GM12878 (cell line): ENCODE measurements at regions not wholly inside any gene's neighbourhood (a gene's known extent, or its start where the extent isn't known, plus 50 kb on each side); places are given as distances from the start of the nearest gene placed in this dataset.

ENCODE experiments used
- CREB1 ChIP-seq: IDR thresholded peaks from 2 replicates; pipeline ENCODE4 v1.6.1; 2012; ENCODE audit warnings: low read depth, mild to moderate bottlenecking, inconsistent platforms
- EZH2 ChIP-seq: IDR thresholded peaks from 2 replicates; pipeline ENCODE4 v1.6.1; 2012; ENCODE audit warnings: low read depth, mild to moderate bottlenecking, control low read depth, inconsistent platforms, low read length, borderline replicate concordance; ENCODE audit not compliant: control insufficient read depth
- PML ChIP-seq: IDR thresholded peaks from 2 replicates; pipeline ENCODE4 v1.6.1; 2012; ENCODE audit warnings: low read length, inconsistent platforms
- POLR2A ChIP-seq: IDR thresholded peaks from 2 replicates; pipeline ENCODE4 v1.6.1; 2011; ENCODE audit warnings: low read depth, mild to moderate bottlenecking, low read length
- RFX5 ChIP-seq: IDR thresholded peaks from 2 replicates; pipeline ENCODE4 v1.6.1; 2011; ENCODE audit warnings: low read depth, low read length, improper control_type of control experiment
- SP1 ChIP-seq: IDR thresholded peaks from one replicate; pipeline ENCODE4 v1.6.1; 2011; ENCODE audit warnings: low read depth, low read length
- SUPT20H ChIP-seq: IDR thresholded peaks from 2 replicates; pipeline ENCODE4 v1.6.1; 2011; ENCODE audit warnings: low read depth, mild to moderate bottlenecking, low read length, moderate library complexity, borderline replicate concordance; ENCODE audit not compliant: control insufficient read depth
- YY1 ChIP-seq: IDR thresholded peaks from 2 replicates; pipeline ENCODE4 v1.6.1; 2011; ENCODE audit warnings: low read depth, mild to moderate bottlenecking, low read length
- TF ChIP-seq, protein P1 (sequence below), 3 experiments: IDR thresholded peaks in 2 of 3; conservative IDR thresholded peaks in 1 of 3; 2 replicates each; pipeline ENCODE4 v1.5.1; 2011; ENCODE audit warnings: low read depth in 3 of 3, low read length in 3 of 3, mild to moderate bottlenecking in 3 of 3, control low read depth in 2 of 3, moderate library complexity in 2 of 3, inconsistent platforms in 1 of 3, mixed read lengths in 1 of 3; ENCODE audit not compliant: control insufficient read depth in 2 of 3, insufficient read depth in 1 of 3; ENCODE audit errors: extremely low read depth in 1 of 3
- TF ChIP-seq, protein P2 (sequence below): IDR thresholded peaks from 2 replicates; pipeline ENCODE4 v1.6.1; 2012; ENCODE audit warnings: low read depth, low read length, improper control_type of control experiment

DNA sequence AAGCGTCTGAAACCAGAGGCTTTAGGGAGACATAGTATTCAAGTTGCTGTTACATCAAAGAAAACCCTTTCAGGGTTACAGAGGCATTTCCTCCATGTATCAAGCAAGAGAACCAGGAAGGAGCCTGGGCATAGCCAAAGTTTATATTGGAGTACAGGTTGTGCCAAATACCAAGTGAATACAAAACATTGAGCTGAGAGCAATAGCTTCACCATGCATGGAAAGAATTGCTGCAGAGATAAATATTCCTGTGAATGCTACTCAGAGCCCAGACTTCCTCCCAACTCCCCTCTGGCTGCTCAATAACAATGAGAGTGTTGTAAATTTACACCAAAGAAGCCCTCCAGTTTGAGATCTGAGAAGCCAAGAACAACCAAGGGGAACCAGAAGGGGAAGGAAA, 618.9 kb downstream of the DHX35 start:
- TF ChIP-seq SP1 (no peak), SUPT20H (no peak), EZH2 (no peak), POLR2A (no peak), PML (no peak), YY1 (no peak), CREB1 (no peak), RFX5 (no peak)
- TF ChIP-seq, protein P1, sequence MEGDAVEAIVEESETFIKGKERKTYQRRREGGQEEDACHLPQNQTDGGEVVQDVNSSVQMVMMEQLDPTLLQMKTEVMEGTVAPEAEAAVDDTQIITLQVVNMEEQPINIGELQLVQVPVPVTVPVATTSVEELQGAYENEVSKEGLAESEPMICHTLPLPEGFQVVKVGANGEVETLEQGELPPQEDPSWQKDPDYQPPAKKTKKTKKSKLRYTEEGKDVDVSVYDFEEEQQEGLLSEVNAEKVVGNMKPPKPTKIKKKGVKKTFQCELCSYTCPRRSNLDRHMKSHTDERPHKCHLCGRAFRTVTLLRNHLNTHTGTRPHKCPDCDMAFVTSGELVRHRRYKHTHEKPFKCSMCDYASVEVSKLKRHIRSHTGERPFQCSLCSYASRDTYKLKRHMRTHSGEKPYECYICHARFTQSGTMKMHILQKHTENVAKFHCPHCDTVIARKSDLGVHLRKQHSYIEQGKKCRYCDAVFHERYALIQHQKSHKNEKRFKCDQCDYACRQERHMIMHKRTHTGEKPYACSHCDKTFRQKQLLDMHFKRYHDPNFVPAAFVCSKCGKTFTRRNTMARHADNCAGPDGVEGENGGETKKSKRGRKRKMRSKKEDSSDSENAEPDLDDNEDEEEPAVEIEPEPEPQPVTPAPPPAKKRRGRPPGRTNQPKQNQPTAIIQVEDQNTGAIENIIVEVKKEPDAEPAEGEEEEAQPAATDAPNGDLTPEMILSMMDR (IDR thresholded peaks at IDR 0.05 in 2 of 3, conservative IDR thresholded peaks at IDR 0.05 in 1 of 3; ENCODE audit: control insufficient read depth in 2 of 3, extremely low read depth in 1 of 3, insufficient read depth in 1 of 3, low read depth in 3 of 3, low read length in 3 of 3), result no peak
- TF ChIP-seq, protein P2, sequence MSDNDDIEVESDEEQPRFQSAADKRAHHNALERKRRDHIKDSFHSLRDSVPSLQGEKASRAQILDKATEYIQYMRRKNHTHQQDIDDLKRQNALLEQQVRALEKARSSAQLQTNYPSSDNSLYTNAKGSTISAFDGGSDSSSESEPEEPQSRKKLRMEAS, result no peak
